Fibroblast of pulmonary artery (primary cell): ENCODE measurements at regions not wholly inside any gene's neighbourhood (a gene's known extent, or its start where the extent isn't known, plus 50 kb on each side); places are given as distances from the start of the nearest gene placed in this dataset.

Experiments
- DNase-seq: peaks from one replicate; pipeline ENCODE4 v3.0.0-alpha.2; 2010; ENCODE audit warnings: low read depth
- H3K4me3 ChIP-seq: replicated peaks from 2 replicates; pipeline ENCODE4 v1.5.1; 2011; ENCODE audit warnings: low read depth, mild to moderate bottlenecking, control low read depth, low read length, moderate library complexity
- TF ChIP-seq, protein P1 (sequence below): IDR thresholded peaks from 2 replicates; pipeline ENCODE4 v1.5.1; 2011; ENCODE audit warnings: mild to moderate bottlenecking, control low read depth, low read length, inconsistent platforms; ENCODE audit errors: missing control alignments

DNA sequence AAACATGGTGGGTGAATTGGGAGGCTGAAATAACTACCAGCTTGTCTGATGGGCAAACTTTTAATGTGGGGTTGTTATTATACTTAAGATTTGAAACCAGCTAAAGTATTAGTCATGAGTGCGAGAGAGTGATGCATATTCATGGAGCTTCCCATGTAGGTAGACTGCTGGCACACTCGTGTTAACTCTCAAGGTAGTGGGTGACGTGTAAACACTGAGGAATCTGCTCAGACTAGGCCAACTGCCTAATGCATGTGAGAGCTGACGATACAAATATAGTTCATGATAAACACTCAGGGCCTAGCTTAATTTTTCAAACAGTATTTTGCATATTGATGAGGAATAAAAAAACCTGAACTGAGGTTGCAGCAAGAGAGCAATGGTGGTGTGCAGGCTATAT lies 1165.7 kb upstream of the PIK3C3 start:
- no peak overlapping the region for H3K4me3 ChIP-seq
- DNase-seq = no peak
- TF ChIP-seq, protein P1, sequence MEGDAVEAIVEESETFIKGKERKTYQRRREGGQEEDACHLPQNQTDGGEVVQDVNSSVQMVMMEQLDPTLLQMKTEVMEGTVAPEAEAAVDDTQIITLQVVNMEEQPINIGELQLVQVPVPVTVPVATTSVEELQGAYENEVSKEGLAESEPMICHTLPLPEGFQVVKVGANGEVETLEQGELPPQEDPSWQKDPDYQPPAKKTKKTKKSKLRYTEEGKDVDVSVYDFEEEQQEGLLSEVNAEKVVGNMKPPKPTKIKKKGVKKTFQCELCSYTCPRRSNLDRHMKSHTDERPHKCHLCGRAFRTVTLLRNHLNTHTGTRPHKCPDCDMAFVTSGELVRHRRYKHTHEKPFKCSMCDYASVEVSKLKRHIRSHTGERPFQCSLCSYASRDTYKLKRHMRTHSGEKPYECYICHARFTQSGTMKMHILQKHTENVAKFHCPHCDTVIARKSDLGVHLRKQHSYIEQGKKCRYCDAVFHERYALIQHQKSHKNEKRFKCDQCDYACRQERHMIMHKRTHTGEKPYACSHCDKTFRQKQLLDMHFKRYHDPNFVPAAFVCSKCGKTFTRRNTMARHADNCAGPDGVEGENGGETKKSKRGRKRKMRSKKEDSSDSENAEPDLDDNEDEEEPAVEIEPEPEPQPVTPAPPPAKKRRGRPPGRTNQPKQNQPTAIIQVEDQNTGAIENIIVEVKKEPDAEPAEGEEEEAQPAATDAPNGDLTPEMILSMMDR = no peak

DNA sequence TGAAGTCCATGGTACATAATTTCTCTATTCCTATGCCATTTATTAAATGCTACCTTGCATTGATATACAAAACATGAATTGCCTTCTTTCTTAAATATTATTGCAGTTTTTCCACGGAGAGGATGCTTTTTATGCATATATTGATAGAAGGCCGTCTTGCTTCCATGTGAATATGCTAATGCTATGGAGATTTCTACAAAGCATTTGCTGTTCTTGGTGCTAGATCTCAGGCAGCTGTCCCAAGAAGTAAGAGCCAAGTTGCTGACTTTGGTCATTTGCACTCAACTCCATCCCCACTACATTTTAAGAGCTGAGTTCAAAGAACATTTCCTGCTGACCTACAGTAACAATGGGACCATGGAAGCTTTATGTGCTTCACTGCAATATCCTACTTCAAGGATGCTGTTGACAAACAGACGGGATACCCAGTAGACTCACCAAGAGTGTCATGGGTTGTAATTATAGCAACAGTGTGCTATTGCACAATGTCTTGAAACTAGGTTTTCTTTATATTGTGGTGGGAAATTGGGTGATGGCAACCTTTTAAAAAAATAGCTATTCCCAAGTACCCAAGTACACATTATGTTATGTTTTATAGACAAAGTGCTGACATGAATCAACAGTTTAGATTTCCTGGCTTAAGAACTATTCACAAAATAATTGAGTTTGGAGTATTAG lies 1172.4 kb upstream of the PIK3C3 start:
- no peak for DNase-seq
- TF ChIP-seq, protein P1 = no peak
- no peak overlapping the region for H3K4me3 ChIP-seq

DNA sequence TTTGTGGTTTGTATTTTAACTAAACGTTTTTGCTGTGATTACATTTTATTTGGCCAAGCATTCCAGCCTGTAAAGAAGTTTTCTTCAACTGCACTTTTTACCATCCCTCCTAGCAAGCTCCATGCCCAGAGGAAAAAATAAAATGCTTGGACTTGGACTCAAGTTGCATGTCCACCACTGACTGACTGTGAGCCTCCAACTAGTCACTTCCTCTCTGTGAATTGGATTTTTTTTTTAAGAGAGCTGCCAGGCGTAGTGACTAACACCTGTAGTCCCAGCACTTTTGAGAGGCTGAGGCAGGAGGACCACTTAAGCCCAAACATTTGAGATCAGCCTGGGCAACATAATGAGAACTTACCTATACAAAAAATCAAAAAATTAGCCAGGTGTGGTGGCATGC lies 1185.2 kb upstream of the PIK3C3 start:
- no peak for DNase-seq
- TF ChIP-seq, protein P1 = no peak
- no peak overlapping the region for H3K4me3 ChIP-seq

DNA sequence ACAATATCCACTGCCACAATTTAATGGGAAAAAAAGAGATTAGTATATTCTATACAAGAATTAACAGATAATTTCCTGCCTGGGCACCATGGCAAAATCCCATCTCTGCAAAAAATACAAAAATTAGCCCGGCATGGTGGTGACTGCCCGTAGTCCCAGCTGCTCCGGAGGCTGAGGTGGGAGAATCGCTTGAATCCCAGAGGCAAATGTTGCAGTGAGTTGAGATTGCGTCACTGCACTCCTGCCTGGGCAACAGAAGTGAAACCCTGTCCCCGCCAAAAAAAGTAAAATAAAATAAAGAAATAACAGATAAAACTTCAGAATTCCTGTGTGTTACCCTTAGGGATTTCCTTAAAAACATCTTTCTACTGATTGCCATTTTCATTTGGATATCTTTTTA lies 1194.8 kb upstream of the PIK3C3 start:
- TF ChIP-seq, protein P1 = no peak
- H3K4me3 ChIP-seq = no peak overlapping the region
- no peak for DNase-seq

DNA sequence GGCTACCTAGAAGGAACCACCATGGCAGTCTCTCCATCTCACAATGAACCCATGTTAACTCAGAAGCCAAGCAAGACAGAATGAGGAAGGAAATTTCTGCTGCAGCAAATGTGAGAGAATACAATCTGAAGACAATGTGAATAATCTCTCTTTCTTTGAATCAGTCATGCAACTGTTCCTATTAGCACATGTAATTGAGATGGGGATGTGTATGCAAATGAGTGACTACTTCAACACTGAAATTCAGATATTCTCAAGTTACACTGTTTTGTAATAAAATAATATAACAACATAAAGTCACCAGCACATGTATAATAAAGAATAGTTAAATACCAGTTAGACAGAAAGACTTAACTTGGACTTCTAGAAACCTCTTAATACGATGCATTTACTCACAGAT lies 1200.6 kb upstream of the PIK3C3 start:
- TF ChIP-seq, protein P1 = no peak
- H3K4me3 ChIP-seq = no peak overlapping the region
- no peak for DNase-seq

DNA sequence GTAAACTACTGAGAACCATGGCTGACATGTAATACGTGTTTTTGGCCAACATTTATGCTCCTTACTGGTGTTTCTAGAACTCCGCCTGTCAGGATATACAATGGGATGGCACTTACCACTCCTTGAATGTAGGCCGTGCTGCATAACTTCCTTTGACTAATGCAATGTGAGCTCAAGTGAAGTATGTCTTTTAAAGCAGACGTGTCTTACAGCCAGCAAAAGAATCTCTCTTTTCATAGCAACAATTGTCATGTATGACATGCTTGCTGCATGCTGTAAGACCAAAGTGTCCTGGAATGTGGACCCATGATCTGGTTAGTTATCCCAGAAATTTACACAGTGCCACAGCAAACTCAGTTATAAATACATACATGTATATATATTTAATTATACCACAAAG lies 1202.7 kb upstream of the PIK3C3 start:
- TF ChIP-seq, protein P1 = no peak
- DNase-seq = no peak
- H3K4me3 ChIP-seq = no peak overlapping the region

DNA sequence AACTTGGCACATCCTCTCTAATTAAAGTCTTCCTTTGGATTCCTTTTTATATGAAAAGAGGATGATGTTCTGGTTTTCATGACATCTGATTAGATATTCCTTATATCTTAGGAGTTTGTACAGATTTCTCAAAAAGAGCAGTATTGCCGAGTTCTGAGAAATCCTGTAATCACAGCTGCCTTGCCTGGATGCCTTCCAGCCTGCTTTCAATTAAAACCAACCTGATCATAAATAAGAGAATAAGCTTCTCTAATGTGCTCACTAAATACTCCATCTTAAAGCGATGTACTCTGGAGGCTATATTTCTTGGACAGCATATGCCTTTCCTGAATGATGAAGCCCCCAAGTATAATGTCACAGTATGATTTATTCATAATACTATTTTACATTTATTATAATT lies 1203.8 kb upstream of the PIK3C3 start:
- no peak for DNase-seq
- no peak overlapping the region for H3K4me3 ChIP-seq
- TF ChIP-seq, protein P1 = no peak
